DOHH2 (cell line): ENCODE measurements at regions not wholly inside any gene's neighbourhood (a gene's known extent, or its start where the extent isn't known, plus 50 kb on each side); places are given as distances from the start of the nearest gene placed in this dataset.
"Not testable (repeated sequence)": the region's sequence is repeated elsewhere in the genome, so short reads cannot be mapped to it uniquely, and the experiment has no call there.

Experiments used
- H3F3A ChIP-seq: fragments of 200-600 bp; sonication (generic), shearing (Covaris generic); 2 replicates; pipeline ENCODE4 v1.6.0; 2016; ENCODE audit warnings: antibody characterized with exemption, mild to moderate bottlenecking; ENCODE audit not compliant: control insufficient read depth, insufficient read depth
- H3K27ac ChIP-seq: fragments of 200-600 bp; sonication (generic); 2 replicates; pipeline ENCODE4 v1.5.1; 2014; ENCODE audit warnings: low read depth, mild to moderate bottlenecking, low read length, moderate library complexity
- H3K27me3 ChIP-seq: fragments of 200-600 bp; sonication (generic); 2 replicates; pipeline ENCODE4 v1.6.1; 2014; ENCODE audit warnings: mild to moderate bottlenecking, low read length, mixed read lengths; ENCODE audit not compliant: control insufficient read depth
- H3K36me3 ChIP-seq: fragments of 200-600 bp; sonication (generic); 2 replicates; pipeline ENCODE4 v1.6.1; 2014; ENCODE audit warnings: mild to moderate bottlenecking, low read length, moderate library complexity, mixed read lengths; ENCODE audit not compliant: control insufficient read depth
- H3K4me1 ChIP-seq: fragments of 200-600 bp; sonication (generic); 2 replicates; pipeline ENCODE4 v1.6.1; 2014; ENCODE audit warnings: mild to moderate bottlenecking, low read length, mixed read lengths; ENCODE audit not compliant: control insufficient read depth
- H3K4me2 ChIP-seq: fragments of 200-600 bp; sonication (generic); 2 replicates; pipeline ENCODE4 v1.6.0; 2014; ENCODE audit warnings: mild to moderate bottlenecking, low read length, moderate library complexity
- H3K4me3 ChIP-seq: fragments of 200-600 bp; sonication (generic); 2 replicates; pipeline ENCODE4 v1.5.1; 2014; ENCODE audit warnings: mild to moderate bottlenecking, low read length, mixed read lengths
- H3K79me2 ChIP-seq: fragments of 200-600 bp; sonication (generic); 2 replicates; pipeline ENCODE4 v1.6.1; 2014; ENCODE audit warnings: mild to moderate bottlenecking, low read length, mixed read lengths; ENCODE audit not compliant: control insufficient read depth
- H3K9me2 ChIP-seq: fragments of 200-600 bp; sonication (generic); replicated peaks from 2 replicates; pipeline ENCODE4 v1.6.1; 2014; ENCODE audit warnings: mild to moderate bottlenecking, low read length, mixed read lengths; ENCODE audit not compliant: control insufficient read depth
- H3K9me3 ChIP-seq: fragments of 200-600 bp; sonication (generic); 2 replicates; pipeline ENCODE4 v1.6.1; 2014; ENCODE audit warnings: antibody characterized with exemption, low read length, mixed read lengths; ENCODE audit not compliant: control insufficient read depth, insufficient read depth
- H4K20me1 ChIP-seq: fragments of 200-600 bp; sonication (generic); 2 replicates; pipeline ENCODE4 v1.6.0; 2014; ENCODE audit warnings: low read depth, mild to moderate bottlenecking, antibody characterized with exemption, low read length, moderate library complexity; ENCODE audit not compliant: control insufficient read depth, insufficient read depth
- EZH2phosphoT487 ChIP-seq: fragments of 200-600 bp; sonication (generic); IDR thresholded peaks from 2 replicates; pipeline ENCODE4 v1.6.1; 2017; ENCODE audit warnings: borderline replicate concordance, mild to moderate bottlenecking, antibody characterized with exemption, low read length, moderate library complexity, mixed read lengths
- TF ChIP-seq, protein P1 (sequence below): fragments of 200-600 bp; sonication (generic); IDR thresholded peaks from one replicate; pipeline ENCODE4 v1.5.1; 2014; ENCODE audit warnings: antibody characterized with exemption, mild to moderate bottlenecking, low read depth, low read length; ENCODE audit not compliant: poor library complexity, severe bottlenecking

DNA sequence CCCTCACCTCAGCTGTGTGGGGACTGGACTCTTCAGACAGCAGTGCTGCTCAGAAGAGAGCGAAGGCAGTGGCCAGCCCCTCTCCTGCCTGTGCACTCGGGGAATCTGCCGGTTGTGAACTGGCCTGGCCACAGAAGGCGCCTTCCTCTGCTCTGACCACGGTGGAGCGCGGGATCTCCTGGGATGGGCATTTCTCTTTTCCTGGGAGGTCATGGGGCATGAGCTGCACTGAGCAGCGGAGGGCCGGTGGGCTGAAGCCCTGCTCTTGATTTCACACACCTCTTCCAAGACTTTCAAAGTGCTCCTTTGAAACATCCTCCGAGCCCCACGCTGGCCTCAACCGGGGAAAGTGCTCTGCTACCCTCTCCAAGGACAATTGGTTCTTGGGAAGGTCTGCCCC is 125.6 kb upstream of the FAM20C start:
- Histone ChIP-seq H3K9me2 (no peaks in the 10 kb centered on the region), H4K20me1 (no peaks in the 10 kb centered on the region), H3K27ac (no peak overlapping the region), H3K4me2 (no peak overlapping the region), H3K9me3 (no peaks in the 10 kb centered on the region), H3K27me3 (no peaks in the 10 kb centered on the region), H3K36me3 (no peaks in the 10 kb centered on the region), H3F3A (no peaks in the 10 kb centered on the region), H3K4me1 (peaks cover 3% of the 10 kb centered on the region; the same call in 1 of the 2 replicates), H3K4me3 (no peak overlapping the region), H3K79me2 (no peaks in the 10 kb centered on the region)
- TF ChIP-seq EZH2phosphoT487 = no peak
- TF ChIP-seq, protein P1, sequence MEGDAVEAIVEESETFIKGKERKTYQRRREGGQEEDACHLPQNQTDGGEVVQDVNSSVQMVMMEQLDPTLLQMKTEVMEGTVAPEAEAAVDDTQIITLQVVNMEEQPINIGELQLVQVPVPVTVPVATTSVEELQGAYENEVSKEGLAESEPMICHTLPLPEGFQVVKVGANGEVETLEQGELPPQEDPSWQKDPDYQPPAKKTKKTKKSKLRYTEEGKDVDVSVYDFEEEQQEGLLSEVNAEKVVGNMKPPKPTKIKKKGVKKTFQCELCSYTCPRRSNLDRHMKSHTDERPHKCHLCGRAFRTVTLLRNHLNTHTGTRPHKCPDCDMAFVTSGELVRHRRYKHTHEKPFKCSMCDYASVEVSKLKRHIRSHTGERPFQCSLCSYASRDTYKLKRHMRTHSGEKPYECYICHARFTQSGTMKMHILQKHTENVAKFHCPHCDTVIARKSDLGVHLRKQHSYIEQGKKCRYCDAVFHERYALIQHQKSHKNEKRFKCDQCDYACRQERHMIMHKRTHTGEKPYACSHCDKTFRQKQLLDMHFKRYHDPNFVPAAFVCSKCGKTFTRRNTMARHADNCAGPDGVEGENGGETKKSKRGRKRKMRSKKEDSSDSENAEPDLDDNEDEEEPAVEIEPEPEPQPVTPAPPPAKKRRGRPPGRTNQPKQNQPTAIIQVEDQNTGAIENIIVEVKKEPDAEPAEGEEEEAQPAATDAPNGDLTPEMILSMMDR = no peak

DNA sequence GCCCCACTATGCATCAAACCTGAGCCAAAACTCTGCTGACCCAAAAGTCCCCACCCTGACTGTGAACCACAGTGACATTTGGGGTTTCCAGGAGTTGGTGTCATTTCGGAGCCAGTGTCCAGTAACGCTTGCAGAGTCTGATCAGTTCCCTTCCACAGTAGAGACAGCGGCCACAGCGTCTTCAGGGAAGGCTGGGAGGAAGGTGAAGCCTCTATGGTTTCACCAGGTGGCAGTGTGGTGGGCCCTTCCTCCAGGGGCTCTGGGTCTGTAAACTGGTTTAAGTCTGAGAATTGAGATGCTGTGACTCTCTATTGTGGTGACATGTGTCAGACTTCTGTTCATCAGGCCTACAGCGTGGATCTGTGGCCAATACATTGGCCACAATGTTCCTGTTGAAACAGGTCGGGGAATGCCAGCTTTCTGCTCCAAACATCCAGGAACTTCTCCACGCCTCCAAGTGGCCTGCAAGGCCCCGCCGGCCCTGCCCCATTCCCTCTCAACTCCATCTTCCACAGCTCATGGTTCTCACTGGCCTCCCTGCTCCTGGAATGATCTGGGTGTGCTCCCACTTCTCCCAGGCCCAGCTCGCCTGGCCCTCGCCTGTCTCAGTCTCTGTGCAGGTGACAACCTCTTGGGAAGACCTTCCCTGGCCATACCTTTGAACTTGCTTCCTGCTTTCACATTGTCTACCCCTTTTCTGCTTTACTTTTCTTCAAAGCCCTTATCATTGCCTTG is 124.5 kb upstream of the FAM20C start:
- Histone ChIP-seq H3K9me2 (no peaks in the 10 kb centered on the region), H3K4me3 (no peak overlapping the region), H3K4me2 (no peak overlapping the region), H3F3A (no peaks in the 10 kb centered on the region), H3K27me3 (no peaks in the 10 kb centered on the region), H3K27ac (no peak overlapping the region), H3K4me1 (peaks cover 3% of the 10 kb centered on the region; the same call in 1 of the 2 replicates), H4K20me1 (no peaks in the 10 kb centered on the region), H3K36me3 (no peaks in the 10 kb centered on the region), H3K9me3 (no peaks in the 10 kb centered on the region), H3K79me2 (no peaks in the 10 kb centered on the region)
- TF ChIP-seq, protein P1 = no peak
- TF ChIP-seq EZH2phosphoT487 = no peak

DNA sequence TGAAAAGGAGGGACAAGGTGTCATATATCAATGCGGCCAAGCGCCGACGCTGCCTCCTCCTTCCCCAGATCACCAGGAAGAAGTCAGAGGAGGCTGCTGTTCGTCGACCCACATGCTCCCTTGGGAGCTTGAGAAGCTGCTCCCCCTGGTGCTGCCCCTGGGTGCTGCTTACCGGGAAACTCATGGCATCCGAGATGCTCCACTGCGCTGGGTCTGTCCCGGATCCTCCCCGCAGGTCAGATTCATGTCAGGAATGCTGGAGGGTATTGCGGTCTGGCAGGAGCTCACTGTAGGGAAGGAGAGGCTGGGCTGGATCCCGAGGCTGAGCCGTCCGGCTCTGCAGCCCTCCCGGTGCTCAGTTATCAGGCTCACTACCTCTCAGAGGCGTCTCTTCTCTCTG is 123.7 kb upstream of the FAM20C start:
- Histone ChIP-seq H3K27ac (no peak overlapping the region), H3F3A (no peaks in the 10 kb centered on the region), H3K9me2 (no peaks in the 10 kb centered on the region), H3K79me2 (no peaks in the 10 kb centered on the region), H3K36me3 (no peaks in the 10 kb centered on the region), H4K20me1 (no peaks in the 10 kb centered on the region), H3K4me1 (peaks cover 3% of the 10 kb centered on the region; the same call in 1 of the 2 replicates), H3K27me3 (no peaks in the 10 kb centered on the region), H3K4me3 (no peak overlapping the region), H3K9me3 (no peaks in the 10 kb centered on the region), H3K4me2 (no peak overlapping the region)
- TF ChIP-seq EZH2phosphoT487 = no peak
- TF ChIP-seq, protein P1 = no peak

DNA sequence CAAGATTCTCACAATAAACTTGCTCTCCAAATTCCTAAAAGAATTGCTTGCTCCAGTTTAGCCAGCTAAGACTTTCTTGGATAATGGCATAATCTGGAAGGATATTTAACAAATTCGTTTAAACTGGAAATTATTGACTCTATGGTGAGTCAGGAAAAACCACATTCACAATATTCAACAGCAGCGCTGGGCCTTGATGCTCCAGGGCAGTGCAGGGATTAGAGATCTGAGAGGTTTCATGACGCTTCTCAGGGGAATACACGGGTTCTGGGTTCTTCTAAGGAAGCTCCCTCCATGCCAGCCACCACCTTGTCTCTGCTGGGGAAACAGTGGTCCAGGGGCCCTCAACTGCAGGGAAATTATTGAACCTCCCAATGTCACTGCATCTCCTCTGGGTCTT is 123.3 kb upstream of the FAM20C start:
- not testable (repeated sequence) for H3K9me3 ChIP-seq, H3K9me2 ChIP-seq, H3K4me3 ChIP-seq, H3K27ac ChIP-seq, H3K36me3 ChIP-seq, H3K4me2 ChIP-seq, H3K79me2 ChIP-seq, H3K4me1 ChIP-seq, H3F3A ChIP-seq, H3K27me3 ChIP-seq, H4K20me1 ChIP-seq

DNA sequence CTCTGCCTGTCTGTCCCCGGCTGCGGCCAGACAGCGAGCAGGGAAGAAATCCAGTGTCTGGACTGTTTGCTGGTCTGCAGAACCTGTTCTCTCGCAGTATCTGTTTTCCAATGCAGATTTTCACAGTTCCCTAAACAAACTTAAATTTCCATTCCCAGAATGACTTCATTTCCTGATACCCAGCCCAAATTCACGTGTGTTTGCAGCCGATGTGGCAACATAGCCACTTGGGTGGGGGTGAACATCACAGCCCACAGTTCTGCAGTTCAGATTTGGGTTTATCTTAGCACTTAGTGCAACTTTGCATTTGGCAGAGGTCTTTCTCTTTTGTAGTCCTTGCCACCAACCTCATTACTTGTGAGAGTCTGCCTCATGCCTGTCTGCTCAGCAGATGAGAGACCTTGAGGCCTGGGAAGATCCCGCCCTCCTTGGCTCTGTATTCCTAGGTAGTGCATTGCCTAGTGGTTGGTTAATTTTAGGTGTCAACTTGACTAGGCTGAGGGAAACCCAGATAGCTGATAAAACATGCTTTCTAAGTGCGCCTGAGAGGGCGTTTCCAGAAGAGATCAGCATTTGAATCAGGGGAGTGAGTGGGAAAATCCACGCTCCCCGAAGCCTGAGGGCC is 122.8 kb upstream of the FAM20C start:
- H3K27ac ChIP-seq, H3K27me3 ChIP-seq, H3K36me3 ChIP-seq, H3K79me2 ChIP-seq, H3K9me2 ChIP-seq, H3K4me3 ChIP-seq, H3K4me2 ChIP-seq, H3K9me3 ChIP-seq, H4K20me1 ChIP-seq, H3F3A ChIP-seq, H3K4me1 ChIP-seq: not testable (repeated sequence)
